ENCODE measurements at regions not wholly inside any gene's neighbourhood (a gene's known extent, or its start where the extent isn't known, plus 50 kb on each side); places are given as distances from the start of the nearest gene placed in this dataset.

DNA sequence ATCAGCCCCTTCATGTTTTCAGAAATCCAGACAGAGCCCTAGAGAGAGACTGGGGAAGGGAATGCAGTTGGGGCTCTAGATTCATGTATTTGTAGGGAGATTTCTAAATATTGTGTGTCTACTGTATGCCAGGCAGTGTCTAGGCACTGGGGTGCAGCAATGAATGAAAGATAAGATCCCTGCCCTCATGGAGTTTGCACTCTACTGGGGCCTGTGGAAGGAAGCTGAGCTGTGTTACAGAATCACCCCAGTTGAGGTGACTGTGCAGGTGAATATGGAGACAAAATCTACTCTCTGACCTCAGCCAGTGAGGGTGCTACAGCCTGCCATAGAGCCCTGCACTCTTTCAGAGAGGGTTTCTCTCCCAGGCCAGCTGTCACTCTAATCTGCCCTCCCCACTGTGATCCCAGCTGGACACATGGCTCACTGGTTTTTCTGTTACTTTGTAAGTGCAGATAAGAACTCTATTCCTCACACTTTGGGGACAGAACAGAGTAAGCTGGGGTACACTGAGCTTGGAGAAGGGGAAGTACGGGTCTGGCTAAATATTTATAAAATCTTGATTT lies 69.2 kb upstream of the E2F3 start:
- no peaks in the 10 kb centered on the region for H3K36me3 ChIP-seq
- peak; percentile 93 for DNase-seq
- H3K9me3 ChIP-seq (ENCODE audit: severe bottlenecking): peaks cover 6% of the 10 kb centered on the region
- TF ChIP-seq, protein P1, sequence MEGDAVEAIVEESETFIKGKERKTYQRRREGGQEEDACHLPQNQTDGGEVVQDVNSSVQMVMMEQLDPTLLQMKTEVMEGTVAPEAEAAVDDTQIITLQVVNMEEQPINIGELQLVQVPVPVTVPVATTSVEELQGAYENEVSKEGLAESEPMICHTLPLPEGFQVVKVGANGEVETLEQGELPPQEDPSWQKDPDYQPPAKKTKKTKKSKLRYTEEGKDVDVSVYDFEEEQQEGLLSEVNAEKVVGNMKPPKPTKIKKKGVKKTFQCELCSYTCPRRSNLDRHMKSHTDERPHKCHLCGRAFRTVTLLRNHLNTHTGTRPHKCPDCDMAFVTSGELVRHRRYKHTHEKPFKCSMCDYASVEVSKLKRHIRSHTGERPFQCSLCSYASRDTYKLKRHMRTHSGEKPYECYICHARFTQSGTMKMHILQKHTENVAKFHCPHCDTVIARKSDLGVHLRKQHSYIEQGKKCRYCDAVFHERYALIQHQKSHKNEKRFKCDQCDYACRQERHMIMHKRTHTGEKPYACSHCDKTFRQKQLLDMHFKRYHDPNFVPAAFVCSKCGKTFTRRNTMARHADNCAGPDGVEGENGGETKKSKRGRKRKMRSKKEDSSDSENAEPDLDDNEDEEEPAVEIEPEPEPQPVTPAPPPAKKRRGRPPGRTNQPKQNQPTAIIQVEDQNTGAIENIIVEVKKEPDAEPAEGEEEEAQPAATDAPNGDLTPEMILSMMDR (IDR thresholded peaks at IDR 0.05; ENCODE audit: low read depth, low read length): no peak
- peak overlapping the region; percentile 47 for H3K27ac ChIP-seq
- H3K4me3 ChIP-seq (ENCODE audit: low read depth, low read length): no peak overlapping the region
- no peaks in the 10 kb centered on the region for H3K27me3 ChIP-seq (ENCODE audit: insufficient read depth, low read depth, severe bottlenecking)

DNA sequence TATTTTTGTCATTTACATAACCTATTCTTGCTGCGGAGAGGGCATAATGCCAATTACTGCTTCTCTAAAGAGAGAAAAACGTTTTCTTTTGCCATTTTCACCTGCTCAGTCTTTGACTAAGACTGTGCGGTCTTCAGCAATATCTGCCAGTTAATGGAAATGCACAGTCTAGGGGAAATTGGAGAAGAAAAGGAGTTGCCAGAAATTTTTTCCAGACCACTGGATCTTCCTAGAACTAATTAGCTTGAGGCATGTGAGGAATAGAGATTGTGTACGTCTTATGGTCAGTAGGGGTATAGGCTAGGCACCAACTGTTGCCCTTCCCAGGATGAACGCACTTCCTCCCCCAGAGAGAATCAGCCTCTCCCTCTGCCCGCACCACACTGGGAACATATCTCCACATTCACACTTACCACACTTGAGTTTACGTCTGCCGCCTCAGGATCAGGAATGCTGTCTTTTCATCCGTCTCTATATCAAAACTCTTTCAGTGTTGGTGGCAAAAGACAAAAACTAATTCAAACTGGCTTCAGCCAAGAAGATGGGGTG lies 67.9 kb upstream of the E2F3 start:
- TF ChIP-seq, protein P1 (IDR thresholded peaks at IDR 0.05; ENCODE audit: low read depth, low read length): no peak

DNA sequence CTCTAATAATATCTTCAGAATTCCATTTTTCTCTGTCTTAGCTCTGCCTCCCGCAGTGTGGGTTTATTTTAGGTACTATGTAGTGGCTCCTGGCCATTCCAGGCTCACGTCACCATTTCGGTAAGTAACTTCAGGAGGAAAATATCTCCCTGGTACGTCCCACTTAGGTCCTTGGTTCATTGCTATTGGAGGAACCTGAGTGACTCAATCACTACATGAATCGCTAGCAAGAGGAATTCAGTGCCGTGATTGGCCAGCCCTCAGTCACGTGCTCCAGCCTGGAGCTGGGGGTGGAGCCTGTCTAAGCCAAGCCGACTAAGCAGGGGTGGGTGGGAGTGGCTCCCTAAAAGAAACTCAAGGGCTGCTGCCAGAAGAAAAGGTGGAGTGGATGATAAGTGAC lies 67.3 kb upstream of the E2F3 start:
- H3K27me3 ChIP-seq (ENCODE audit: insufficient read depth, low read depth, severe bottlenecking): no peaks in the 10 kb centered on the region
- no peak for DNase-seq
- TF ChIP-seq, protein P1 (IDR thresholded peaks at IDR 0.05; ENCODE audit: low read depth, low read length): no peak
- H3K4me3 ChIP-seq (ENCODE audit: low read depth, low read length): no peak overlapping the region
- no peak overlapping the region for H3K27ac ChIP-seq
- peaks cover 10% of the 10 kb centered on the region for H3K9me3 ChIP-seq (ENCODE audit: severe bottlenecking)
- no peaks in the 10 kb centered on the region for H3K36me3 ChIP-seq

More for the DNA sequence above, 67.9 kb upstream of the E2F3 start:
- H3K27me3 ChIP-seq (ENCODE audit: insufficient read depth, low read depth, severe bottlenecking): no peaks in the 10 kb centered on the region
- H3K27ac ChIP-seq: no peak overlapping the region
- no peak overlapping the region for H3K4me3 ChIP-seq (ENCODE audit: low read depth, low read length)
- peaks cover 6% of the 10 kb centered on the region for H3K9me3 ChIP-seq (ENCODE audit: severe bottlenecking)
- no peak for DNase-seq
- no peaks in the 10 kb centered on the region for H3K36me3 ChIP-seq

DNA sequence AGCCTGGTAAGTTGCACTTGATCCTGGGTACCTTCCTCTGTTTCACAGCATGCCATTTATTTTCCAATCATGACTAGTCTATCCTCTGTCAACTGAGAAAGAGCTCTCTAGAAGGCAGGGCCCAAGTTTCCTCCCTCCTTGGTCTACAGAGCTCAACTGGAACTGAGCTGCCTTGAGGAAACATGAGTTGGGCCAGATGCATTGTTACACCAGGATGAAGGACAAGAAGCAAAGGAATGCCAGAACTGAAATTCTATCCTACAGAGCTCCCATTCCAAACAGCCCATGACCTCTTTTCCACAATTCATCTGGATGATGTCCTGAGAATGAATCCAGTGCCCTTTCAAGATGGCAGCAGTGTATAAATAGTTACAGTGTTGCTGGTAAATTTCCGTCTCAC lies 66.7 kb upstream of the E2F3 start:
- H3K27ac ChIP-seq: no peak overlapping the region
- H3K4me3 ChIP-seq (ENCODE audit: low read depth, low read length): no peak overlapping the region
- no peaks in the 10 kb centered on the region for H3K36me3 ChIP-seq
- peaks cover 10% of the 10 kb centered on the region for H3K9me3 ChIP-seq (ENCODE audit: severe bottlenecking)
- no peak for DNase-seq
- TF ChIP-seq, protein P1 (IDR thresholded peaks at IDR 0.05; ENCODE audit: low read depth, low read length): no peak
- no peaks in the 10 kb centered on the region for H3K27me3 ChIP-seq (ENCODE audit: insufficient read depth, low read depth, severe bottlenecking)

DNA sequence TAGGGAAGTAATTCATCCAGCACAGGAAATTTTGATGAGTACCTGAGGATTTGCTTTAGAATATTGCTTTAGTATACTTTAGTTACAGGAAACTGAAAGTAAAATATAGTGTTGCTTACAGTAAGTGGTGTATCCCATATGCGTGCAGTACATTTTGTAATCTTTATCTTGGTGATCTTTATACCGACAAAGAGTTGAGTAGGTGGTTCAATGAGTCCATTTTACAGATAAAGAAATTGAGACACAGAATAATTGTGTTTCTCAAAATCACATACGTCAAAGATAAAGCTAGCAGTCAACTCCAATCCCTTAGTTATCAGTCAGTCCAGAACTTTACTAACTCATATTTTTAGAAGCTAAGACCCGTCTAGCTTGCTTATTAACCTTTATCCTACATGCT lies 65.8 kb upstream of the E2F3 start:
- TF ChIP-seq, protein P1 (IDR thresholded peaks at IDR 0.05; ENCODE audit: low read depth, low read length): no peak
- no peak for DNase-seq

DNA sequence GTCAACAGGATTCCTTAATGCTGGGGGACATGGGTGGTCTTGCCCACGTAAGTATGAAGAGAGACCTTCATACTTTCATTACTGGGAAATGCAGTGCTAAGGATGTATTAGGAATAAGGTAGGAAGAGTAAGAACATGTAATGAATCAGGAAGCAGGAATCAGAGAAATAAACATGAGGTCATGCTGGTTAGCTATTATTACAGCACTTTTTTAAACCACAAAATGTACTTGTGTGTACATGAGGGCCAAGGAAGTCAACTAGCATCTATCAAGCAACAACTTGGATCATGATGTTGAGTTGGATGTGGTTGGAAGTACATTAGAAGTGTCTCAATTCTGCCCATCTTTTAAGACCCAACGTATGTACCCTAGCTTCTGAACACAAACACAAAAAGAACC lies 63.5 kb upstream of the E2F3 start:
- no peak overlapping the region for H3K27ac ChIP-seq
- no peak overlapping the region for H3K4me3 ChIP-seq (ENCODE audit: low read depth, low read length)
- TF ChIP-seq, protein P1 (IDR thresholded peaks at IDR 0.05; ENCODE audit: low read depth, low read length): no peak
- H3K27me3 ChIP-seq (ENCODE audit: insufficient read depth, low read depth, severe bottlenecking): no peaks in the 10 kb centered on the region
- peaks cover 4% of the 10 kb centered on the region for H3K9me3 ChIP-seq (ENCODE audit: severe bottlenecking)
- DNase-seq: no peak
- H3K36me3 ChIP-seq: no peaks in the 10 kb centered on the region

More for the DNA sequence above, 65.8 kb upstream of the E2F3 start:
- H3K27ac ChIP-seq: no peak overlapping the region
- H3K27me3 ChIP-seq (ENCODE audit: insufficient read depth, low read depth, severe bottlenecking): no peaks in the 10 kb centered on the region
- no peaks in the 10 kb centered on the region for H3K36me3 ChIP-seq
- H3K9me3 ChIP-seq (ENCODE audit: severe bottlenecking): peaks cover 10% of the 10 kb centered on the region
- H3K4me3 ChIP-seq (ENCODE audit: low read depth, low read length): no peak overlapping the region
